C4-2B (cell line): ENCODE measurements at regions not wholly inside any gene's neighbourhood (a gene's known extent, or its start where the extent isn't known, plus 50 kb on each side); places are given as distances from the start of the nearest gene placed in this dataset.
"Not testable (repeated sequence)": the region's sequence is repeated elsewhere in the genome, so short reads cannot be mapped to it uniquely, and the experiment has no call there.

Source experiments
- H3K27ac ChIP-seq: fragments of 450-650 bp; 2 replicates; pipeline ENCODE4 v1.5.1; 2017
- ZFX ChIP-seq: fragments of 450-650 bp; IDR thresholded peaks from 2 replicates; pipeline ENCODE4 v1.6.1; 2017
- TF ChIP-seq, protein P1 (sequence below): fragments of 450-650 bp; conservative IDR thresholded peaks from 2 replicates; pipeline ENCODE4 v1.5.1; 2017; ENCODE audit warnings: mild to moderate bottlenecking

DNA sequence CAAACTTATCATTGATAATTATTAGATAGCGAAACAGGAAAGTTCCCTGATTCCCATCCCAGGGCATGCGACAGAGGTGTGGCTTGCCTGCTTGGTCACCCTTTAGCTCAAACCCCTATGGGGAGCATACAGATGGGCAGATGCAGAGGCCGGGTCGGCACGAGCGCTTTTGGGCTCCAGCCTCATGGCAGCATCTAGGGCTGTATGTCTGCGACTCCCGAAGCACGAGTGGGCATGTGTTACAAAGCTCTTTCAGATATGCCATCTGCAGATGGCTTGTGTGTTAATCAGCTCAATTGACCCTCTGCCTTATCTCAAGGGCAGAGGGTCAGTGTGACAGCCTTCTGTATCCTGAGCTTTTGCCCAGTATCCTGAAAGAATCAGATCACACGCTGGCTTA lies 2069.3 kb upstream of the RAG2 start:
- TF ChIP-seq, protein P1, sequence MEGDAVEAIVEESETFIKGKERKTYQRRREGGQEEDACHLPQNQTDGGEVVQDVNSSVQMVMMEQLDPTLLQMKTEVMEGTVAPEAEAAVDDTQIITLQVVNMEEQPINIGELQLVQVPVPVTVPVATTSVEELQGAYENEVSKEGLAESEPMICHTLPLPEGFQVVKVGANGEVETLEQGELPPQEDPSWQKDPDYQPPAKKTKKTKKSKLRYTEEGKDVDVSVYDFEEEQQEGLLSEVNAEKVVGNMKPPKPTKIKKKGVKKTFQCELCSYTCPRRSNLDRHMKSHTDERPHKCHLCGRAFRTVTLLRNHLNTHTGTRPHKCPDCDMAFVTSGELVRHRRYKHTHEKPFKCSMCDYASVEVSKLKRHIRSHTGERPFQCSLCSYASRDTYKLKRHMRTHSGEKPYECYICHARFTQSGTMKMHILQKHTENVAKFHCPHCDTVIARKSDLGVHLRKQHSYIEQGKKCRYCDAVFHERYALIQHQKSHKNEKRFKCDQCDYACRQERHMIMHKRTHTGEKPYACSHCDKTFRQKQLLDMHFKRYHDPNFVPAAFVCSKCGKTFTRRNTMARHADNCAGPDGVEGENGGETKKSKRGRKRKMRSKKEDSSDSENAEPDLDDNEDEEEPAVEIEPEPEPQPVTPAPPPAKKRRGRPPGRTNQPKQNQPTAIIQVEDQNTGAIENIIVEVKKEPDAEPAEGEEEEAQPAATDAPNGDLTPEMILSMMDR, result no peak
- no peak for TF ChIP-seq ZFX
- no peak overlapping the region for H3K27ac ChIP-seq

DNA sequence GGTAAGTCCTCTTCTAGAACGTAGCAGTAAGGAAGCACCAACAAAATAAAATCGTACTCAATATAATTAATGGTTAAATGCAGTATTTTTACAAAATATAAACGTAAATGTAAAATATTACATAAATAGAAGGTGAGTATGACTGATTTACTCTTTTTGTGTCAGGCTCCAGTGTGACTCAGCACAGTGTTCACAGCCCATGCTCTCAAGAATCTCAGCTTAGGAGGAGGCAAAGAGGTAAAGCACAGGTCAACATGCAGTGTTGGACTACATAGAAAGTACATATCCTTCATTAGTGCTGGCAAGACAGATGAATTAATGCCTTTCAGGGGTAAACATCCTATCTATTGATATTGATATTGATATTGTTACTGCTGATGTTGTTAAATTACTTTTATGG lies 2050.6 kb upstream of the RAG2 start:
- no peak for TF ChIP-seq ZFX
- TF ChIP-seq, protein P1, result no peak
- no peak overlapping the region for H3K27ac ChIP-seq

DNA sequence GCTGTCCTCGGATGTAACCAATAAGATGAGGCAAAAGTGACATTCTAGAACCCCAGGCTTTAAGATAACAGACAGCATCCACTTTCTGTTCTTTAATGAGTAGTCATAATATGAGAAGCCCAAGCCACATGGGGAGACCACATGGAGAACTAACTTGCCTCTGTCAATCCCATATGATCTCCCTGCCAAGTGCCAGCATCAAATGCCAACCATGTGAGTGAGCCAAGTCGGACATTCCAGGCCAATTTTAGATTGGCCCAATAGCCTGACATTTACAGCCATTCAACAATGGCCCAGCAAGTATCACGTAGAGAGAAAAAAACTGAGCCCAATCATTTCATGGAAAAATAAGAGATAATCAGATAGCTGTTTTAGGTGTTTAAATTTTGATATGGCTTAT lies 2048.3 kb upstream of the RAG2 start:
- H3K27ac ChIP-seq, result no peak overlapping the region
- no peak for TF ChIP-seq ZFX
- TF ChIP-seq, protein P1, result no peak

- H3K27ac ChIP-seq, result no peak overlapping the region
- TF ChIP-seq, protein P1, result no peak
- no peak for TF ChIP-seq ZFX
Observed at GRCh38 chr11:38640854-38641253, 2042.8 kb upstream of the RAG2 start.

DNA sequence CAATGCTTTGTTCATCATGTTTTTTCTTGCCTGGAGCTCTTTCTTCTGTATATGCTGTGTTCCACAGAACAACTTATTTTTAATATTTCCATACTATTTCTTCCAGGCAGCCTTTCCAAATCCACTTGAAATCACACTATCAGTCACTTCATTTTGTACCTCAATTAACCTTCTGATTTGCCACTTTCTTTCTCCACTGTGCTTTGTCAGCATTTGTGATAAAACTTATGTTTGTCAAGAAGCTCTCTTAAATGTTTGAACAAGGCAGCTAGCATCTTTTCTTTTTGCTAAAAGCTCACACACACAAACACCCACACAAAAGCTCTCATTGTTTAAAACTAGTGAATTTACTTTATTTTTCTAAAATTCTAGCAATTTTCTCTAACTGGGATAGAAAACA lies 2014.7 kb upstream of the RAG2 start:
- no peak overlapping the region for H3K27ac ChIP-seq
- no peak for TF ChIP-seq ZFX
- TF ChIP-seq, protein P1, result no peak

DNA sequence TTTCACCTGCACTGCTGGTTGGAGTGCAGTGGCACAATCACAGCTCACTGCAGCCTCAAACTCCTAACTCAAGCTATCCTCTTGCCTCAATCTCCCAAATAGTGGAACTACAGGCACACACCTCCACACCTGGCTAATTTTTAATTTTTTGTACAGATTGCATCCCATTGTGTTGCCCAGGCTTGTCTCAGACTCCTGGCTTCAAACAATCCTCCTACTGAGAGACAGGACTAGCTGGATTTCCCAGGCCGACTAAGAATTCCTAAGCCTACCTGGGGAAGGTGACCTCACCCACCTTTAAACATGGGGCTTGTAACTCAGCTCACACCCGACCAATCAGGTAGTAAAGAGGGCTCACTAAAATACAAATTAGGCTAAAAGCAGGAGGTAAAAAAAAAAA lies 2003.3 kb upstream of the RAG2 start:
- not testable (repeated sequence) for H3K27ac ChIP-seq

DNA sequence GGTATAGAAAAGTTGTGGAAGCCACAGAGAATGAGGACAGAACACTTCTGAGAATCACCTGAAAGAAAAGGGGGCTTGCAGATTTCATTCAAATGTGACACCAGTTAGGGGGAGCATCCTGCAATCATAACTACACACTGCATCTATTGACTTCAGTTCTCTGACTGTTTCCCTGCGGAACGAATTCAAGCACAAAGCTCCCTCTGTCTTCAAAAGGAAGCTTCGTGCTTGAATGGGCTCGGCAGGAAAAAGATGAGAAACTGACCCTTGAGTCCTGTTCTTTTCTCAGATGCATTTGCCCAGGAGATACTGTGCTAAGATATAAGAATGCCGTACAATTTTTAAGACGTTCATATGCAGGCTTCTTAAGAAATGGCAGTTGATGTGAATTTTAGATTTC lies 2000.4 kb upstream of the RAG2 start:
- no peak overlapping the region for H3K27ac ChIP-seq
- no peak for TF ChIP-seq ZFX
- TF ChIP-seq, protein P1, result no peak

- not testable (repeated sequence) for H3K27ac ChIP-seq
Observed at GRCh38 chr11:38595359-38596016, 1997.5 kb upstream of the RAG2 start.
